GM18519 (cell line): ENCODE measurements at regions not wholly inside any gene's neighbourhood (a gene's known extent, or its start where the extent isn't known, plus 50 kb on each side); places are given as distances from the start of the nearest gene placed in this dataset.
"Not testable (repeated sequence)": the region's sequence is repeated elsewhere in the genome, so short reads cannot be mapped to it uniquely, and the experiment has no call there.

Experiments
- ATAC-seq: cut with Tn5 transposase; IDR thresholded peaks from one replicate; pipeline ENCODE4 v1.9.1; 2021; ENCODE audit warnings: mild to moderate bottlenecking, moderate library complexity; ENCODE audit not compliant: unreplicated experiment, low FRiP score

DNA sequence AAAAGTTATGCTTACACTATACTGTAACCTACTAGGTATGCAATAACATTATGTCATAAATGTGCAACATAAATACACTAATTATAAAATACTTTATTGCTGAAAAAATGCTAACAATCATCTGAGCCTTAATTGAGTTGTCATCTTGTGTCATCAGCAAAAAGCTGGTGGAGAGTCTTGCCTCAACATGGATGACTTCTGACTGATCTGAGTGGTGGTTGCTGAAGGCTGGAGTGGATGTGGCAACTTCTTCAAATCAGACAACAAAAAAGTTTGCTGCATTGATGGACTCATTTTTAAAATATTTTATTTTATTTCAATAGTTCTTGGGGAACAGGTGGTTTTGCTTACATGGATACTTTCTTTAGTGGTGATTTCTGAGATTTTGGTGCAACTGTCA, 93.9 kb upstream of the AMN1 start:
- ATAC-seq, result no peak

DNA sequence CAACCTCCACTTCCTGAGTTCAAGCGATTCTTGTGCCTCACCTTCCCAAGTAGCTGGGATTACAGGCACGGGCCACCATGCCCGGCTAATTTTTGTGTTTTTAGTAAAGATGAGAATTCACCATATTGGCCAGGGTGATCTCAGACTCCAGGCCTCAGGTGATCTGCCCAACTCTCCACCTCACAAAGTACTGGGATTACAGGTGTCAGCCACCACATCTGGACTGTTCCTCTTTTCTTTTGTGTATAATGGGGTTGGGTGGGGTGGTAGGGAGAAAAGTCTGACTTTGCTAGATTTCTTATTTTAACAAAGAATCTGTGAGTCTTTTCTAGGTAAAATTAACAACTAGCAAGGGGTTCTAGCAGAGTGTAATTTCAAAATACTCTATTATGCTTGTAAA, 92.7 kb upstream of the AMN1 start:
- ATAC-seq, result no peak

DNA sequence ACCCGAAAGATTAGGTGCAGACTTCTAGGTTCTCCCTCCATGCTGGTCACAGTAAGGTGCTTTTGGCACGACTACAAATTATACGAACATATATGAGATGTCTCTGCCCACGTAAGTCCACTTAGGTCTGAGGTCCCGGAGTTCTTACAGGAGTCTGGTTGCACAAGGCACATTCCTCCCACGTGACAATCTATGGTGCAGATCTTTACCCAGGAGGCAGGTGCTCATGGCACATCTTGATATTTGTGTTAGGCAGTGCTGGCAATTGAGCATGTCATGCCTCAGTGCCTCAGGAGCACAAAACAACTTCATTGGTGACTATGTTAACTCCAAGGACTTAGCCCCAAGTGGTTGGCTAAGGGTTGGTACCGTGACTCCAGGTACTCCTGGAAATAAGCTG, 92.0 kb upstream of the AMN1 start:
- no peak for ATAC-seq

DNA sequence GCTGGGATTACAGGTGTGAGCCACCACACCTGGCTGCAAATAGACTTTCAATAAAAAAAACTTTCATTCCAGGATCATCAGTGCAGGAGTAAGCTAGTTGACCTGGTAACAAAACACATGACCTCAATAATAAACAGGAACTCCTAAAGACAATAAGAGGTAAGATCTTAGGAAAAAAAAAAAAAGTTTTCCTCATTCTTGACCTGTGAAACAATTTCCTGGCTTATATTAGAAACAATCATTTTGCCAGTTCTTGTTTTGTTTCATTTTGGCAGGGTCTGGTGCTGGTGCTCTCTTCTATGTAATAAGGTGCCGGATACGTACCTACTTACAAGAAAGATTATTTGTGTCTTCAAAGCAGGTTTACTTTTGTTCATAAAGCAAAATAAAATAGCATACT, 90.6 kb upstream of the AMN1 start:
- no peak for ATAC-seq

DNA sequence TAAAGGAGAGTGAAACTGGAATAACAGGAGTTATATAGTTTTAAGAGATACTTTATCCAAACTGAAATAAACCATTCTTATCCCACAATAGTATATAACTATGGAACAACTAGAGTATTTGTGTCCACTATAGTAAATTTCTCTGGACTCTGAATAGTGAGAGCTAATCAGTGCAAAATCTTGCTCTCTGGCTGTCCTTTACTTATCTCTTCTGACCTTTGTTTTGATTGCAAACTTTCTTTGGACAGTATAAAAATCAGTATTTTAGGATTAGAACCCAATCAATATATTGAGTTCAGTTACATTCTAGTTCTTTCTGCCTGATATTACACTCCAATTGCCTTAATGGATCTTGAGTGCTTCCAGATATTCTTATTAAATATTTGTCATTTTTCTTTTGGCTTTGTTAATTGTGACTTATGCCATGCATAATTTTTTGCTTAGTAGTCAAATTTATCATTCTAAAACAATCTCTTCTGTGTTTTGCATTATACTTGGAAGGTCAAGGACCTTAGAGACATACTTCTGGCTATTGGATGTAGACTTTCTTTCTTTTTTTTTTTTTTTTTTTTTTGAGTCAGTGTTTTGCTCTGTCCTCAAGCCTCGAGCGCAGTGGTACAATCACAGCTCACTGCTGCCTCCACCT, 89.9 kb upstream of the AMN1 start:
- ATAC-seq, result no peak

DNA sequence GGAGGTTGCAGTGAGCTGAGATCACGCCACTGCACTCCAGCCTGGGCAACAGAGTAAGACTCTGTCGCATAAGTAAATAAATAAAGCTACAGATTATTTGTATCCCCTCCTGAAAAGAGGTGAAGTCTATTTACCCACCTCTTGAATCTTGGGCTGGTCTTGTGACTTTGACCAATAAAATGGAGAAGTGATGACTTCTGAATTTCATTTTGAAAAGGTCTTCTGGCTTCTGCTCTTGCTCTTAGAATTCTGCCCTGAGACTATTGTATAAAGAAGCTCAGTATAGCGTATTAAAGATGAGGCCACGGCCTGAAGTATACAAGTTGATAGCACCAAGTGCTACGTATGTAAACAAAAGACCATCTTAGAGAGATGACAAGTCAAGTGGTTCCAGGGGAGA, 88.3 kb upstream of the AMN1 start:
- ATAC-seq, result no peak

DNA sequence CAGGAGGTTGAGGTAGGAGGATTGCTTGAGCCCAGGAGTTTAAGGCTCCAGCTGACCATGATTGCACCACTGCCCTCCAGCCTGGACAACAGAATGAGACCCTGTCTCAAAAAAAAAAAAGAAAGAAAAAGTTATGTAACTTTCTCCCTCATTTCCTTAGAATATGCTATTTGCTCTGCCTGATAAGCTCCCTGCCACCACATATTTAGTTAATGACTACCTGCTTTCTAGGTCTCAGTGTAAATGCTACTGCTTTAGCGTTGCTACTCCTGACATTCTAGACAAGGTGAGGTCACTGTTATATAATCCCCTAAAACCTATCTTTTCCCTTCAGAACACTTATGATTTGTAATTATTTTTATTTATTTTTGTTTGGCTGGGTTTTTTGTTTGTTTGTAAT, 86.3 kb upstream of the AMN1 start:
- no peak for ATAC-seq

DNA sequence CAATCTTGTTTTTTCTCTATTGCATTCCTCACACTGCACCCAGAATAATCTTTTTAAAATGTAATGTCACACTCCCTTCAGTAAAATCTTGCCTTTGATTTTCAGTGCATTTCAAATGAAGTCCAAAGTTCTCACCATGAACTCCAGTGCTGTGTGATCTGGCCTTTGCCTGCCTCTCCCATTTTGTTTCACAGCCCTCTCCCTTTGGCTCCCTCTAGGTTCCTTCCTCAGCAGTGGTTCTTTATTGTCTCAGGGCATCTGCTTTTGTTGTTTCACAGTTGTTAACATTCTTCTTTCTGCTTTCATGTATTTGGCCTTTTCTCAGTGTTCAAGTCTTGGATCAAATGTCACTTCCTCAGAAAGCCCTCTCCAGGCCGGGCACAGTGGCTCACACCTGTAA, 84.5 kb upstream of the AMN1 start:
- no peak for ATAC-seq

DNA sequence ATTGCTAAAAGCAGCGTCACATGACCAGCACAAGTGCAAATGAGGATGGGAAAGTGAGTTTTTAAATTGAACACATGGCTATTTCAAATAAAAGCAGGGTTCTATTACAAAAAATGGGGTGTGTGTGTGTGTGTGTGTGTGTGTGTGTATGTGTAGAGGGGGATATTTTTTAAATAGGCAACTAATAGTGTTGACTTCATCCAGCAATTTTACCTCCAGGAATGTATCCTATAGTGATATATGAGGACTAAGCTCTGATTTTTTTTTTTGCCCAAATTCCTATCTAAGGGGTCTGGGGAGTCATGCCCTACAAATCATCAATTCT, 78.9 kb upstream of the AMN1 start:
- ATAC-seq, result no peak

DNA sequence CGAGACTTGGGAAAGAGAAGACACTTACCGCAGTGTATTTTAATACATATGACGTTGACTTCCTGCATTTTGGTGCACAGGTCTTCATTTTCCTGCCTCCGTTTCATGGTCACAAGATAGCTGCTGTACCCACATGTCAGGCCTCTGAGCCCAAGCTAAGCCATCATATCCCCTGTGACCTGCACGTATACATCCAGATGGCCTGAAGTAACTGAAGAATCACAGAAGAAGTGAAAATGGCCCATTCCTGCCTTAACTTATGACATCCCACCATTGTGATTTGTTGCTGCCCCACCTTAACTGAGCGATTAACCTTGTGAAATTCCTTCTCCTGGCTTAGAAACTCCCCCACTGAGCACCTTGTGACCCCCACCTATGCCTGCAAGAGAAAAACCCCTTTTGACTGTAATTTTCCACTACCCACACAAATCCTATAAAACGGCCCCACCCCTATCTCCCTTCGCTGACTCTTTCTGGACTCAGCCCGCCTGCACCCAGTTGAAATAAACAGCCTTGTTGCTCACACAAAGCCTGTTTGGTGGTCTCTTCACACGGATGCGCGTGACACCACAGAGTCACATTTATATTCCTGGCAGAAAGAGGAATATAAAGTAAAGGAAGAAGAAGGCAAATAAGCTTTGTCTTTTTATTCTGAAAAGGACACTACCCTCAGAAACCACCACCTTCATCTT, 78.4 kb upstream of the AMN1 start:
- not testable (repeated sequence) for ATAC-seq

DNA sequence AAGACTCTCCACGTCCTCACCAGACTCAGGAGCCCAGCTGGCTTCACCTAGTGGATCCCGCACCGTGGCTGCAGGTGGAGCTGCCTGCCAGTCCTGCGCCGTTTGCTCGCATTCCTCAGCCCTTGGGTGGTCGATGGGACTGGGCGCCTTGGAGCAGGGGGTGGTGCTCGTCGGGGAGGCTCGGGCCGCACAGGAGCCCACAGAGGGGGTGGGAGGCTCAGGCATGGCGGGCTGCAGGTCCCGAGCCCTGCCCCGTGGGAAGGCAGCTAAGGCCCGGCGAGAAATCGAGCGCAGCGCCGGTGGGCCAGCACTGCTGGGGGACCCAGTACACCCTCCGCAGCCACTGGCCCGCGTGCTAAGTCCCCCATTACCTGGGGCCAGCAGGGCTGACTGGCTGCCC, 76.9 kb upstream of the AMN1 start:
- not testable (repeated sequence) for ATAC-seq

DNA sequence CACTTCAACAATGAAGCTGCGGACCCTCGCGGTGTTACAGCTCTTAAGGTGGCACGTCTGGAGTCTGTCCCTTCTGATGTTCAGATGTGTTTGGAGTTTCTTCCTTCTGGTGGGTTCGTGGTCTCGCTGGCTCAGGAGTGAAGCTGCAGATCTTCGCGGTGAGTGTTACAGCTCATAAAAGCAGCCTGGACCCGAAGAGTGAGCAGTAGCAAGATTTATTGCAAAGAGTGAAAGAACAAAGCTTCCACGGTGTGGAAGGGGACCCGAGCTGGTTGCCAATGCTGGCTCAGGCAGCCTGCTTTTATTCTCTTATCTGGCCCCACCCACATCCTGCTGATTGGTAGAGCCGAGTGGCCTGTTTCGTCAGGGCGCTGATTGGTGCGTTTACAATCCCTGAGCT, 75.9 kb upstream of the AMN1 start:
- not testable (repeated sequence) for ATAC-seq

DNA sequence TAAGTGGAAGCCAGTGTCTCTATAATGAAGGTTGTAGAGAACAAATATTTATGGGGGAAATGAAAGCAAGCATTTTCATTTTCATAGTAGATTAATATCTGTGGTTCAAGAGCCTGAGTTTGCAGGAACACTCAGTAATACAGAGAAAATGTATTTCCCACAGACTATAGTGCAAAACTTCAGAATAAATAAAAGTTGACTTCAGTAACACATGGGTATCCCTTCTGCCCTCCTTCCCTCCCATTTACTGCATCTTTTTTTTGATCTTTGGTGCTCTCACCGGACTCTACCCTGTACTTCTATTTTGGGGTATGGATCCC, 75.3 kb upstream of the AMN1 start:
- peak; percentile 42 for ATAC-seq

DNA sequence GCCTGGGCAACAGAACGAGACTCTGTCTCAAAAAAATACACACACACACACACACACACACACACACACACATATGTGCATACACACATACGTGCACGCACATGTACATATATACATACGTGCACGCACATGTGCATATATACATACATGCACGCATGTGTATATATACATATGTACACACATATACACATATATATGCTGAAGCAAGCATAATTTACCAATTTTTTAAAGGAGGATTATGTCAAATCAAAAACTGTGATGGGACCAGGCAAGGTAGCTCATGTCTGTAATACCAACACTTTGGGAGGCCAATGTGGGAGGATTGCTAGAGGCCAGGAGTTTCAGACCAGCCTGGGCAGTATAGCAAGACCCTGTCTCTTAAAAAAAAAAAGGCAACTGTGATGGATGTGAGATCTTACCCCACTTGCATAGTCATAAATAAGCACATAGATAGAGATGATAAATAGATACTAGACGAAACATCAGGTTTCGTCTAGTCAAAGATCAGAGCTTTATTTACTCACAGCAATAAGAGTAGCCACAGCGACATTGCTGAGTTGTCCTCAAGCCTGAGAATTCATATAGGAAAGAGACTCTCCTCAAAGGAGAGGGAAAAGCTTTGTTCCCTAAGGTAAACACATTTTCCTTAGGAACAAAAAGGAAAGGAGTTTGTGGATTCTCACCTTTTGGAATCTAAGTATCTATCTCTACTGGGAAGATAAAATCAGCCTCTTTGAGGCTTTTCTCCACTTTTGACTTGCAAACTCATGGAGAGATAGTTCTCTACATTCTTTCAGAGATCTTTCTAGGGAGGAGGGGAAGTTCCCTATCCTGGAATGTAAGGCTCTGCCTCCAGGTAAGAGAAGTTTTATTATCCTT, 74.7 kb upstream of the AMN1 start:
- no peak for ATAC-seq

DNA sequence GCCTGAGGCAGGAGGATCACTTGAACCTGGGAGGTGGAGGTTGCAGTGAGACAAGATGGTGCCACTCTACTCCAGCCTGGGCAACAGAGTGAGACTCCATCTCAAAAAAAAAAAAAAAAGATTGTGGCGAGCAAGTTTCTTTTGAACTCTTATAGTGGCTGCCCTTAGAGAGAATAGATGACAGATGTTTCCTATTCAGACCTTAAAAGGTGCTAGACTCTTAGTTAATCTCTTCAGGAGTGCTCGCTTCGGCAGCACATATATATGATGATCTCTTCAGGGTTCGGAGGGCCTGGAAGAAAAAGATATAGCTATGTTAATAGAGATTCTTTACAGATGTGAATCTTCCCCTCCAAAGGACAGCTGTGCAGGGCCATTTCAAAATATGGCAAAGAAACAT, 73.1 kb upstream of the AMN1 start:
- ATAC-seq, result no peak

DNA sequence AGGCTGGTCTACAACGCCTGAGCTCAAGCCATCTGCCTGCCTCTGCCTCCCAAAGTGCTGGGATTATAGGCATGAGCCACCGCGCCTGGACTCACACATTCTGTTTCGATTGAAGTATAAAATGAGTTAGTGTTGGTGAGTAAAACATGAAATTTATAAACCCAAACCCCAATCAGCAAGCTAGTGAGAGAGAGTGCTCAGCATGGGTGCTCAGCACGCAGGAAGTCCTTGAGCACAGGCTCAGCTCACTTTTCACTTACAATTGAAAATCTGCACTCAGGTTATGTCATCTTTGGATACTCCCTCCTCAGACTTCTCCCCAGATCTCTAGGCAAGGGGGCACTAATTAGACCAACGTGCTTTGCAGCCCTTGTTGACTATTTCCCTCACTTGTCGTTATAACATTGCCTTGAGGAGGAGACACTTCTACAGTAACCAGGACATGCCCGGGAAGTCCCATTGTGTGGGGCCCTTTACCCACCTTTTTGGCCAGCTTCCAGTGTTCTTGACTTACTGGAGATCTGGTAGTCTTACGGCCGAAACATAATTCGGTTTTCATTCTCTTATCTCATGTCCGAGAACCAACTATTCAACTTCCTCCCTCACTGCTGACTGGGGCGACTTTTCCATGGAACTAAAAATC, 68.5 kb upstream of the AMN1 start:
- ATAC-seq, result no peak

DNA sequence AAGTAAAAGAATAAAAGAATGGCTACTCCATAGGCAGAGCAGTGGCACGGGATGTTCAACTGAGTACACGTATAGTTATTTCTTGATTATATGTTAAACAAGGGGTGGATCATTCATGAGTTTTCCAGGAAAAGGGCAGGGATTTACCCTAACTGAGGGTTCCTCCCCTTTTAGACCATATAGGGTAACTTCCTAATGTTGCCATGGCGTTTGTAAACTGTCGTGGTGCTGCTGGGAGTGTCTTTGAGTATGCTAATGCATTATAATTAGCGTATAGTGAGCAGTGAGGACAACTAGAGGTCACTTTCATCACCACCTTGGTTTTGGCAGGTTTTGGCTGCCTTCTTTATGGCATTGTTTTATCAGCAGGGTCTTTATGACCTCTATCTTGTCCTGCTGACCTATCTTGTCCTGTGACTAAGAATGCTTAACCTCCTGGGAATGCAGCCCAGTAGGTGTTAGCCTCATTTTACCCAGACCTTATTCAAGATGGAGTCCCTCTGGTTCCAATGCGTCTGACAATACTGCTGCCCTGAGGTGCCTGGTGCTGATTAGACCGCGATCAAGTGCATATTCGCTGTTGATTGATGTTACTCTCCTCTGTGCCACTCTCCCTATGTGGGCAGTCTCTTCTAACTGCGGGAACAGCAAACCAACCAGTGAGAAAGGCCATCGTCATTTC, 67.6 kb upstream of the AMN1 start:
- ATAC-seq, result no peak

DNA sequence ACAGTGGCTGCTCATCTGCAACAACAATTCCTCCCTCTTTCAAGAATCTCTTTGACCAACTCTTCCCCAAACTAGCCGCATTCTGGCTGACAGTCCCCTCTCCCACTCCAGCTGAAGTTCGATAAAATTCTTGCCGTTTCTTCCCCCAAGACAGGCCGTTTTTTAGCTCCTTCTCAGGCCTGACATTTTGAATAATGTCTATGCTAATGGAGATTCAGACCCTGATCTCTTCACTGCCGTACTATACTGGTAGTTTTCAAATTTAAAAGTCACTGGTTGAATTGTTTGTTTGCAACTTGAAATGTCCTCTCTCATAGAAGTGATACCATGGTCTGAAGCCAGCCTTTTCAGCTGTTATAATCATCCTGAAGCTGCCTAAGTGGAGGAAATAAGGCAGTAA, 65.9 kb upstream of the AMN1 start:
- no peak for ATAC-seq

DNA sequence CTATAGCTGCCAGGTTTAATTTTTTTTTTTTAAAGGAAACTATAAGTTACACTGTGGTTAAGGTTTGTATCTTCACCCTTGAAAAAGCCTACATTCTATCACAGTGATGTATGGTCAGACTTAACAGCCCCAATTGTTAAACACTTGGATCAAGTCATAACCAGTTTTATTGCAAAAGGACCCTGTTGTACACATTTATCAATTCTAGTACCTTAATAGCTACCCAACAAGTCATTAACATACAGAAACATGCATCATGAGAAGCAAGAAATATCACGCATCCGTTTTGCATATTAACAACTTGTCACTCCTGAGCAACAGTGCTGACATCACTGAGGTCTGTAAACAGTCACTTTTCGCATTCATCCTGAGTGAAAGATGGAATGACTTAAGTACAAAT, 62.4 kb upstream of the AMN1 start:
- ATAC-seq, result not testable (repeated sequence)

DNA sequence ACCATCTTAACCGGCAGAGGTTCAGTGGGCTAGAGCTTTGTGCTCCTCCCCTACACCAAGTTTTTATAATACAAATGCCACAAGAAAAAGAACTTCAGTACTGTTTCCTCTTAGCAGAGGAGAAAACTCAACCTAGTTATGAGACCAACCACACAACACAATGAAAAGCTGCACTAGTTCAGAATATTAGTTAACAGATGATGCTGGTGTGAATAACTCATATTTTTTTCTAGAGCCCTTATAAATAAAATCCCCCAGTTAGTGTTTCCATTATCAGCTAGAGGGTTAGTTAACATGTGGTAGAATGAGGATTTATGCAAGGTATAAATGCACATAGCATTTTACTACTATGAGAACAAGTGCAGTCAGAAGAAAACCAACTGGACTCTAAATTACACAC, 61.9 kb upstream of the AMN1 start:
- ATAC-seq, result no peak

DNA sequence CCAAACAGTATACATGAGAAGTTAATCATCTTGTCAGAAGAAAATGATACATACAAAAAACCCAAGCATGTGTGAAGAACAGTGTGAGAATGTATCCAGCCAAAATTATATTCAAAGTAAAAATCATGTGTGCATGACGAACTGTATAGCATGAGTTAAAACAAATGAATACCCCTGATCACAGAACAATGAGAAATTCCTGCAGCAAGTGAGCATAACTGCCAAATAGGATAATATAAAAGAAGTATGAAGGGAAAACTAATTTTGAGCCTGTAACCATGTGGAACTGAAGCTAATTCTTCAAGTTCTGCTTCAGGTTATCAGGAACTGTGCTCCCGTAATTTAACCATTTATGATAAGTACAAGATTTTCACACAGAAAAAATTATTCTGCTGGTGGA, 56.5 kb upstream of the AMN1 start:
- ATAC-seq, result no peak
